Brain microvascular endothelial cell (primary cell): ENCODE measurements at regions not wholly inside any gene's neighbourhood (a gene's known extent, or its start where the extent isn't known, plus 50 kb on each side); places are given as distances from the start of the nearest gene placed in this dataset.

Source experiments
- DNase-seq: peaks from one replicate; pipeline ENCODE4 v3.0.0-alpha.2; 2020
- H3K27ac ChIP-seq: fragments of 250-450 bp; sonication (Bioruptor Pico); 2 replicates; pipeline ENCODE4 v1.5.1; 2020; ENCODE audit warnings: mild to moderate bottlenecking, moderate library complexity
- H3K27me3 ChIP-seq: fragments of 250-450 bp; sonication (Bioruptor Pico); replicated peaks from 2 replicates; pipeline ENCODE4 v1.5.1; 2020; ENCODE audit warnings: mild to moderate bottlenecking
- H3K36me3 ChIP-seq: fragments of 250-450 bp; sonication (Bioruptor Pico); replicated peaks from 2 replicates; pipeline ENCODE4 v1.5.1; 2020; ENCODE audit warnings: mild to moderate bottlenecking
- H3K4me3 ChIP-seq: 2 replicates; pipeline ENCODE4 v1.5.1; 2011; ENCODE audit warnings: low read depth, mild to moderate bottlenecking, control low read depth, low read length, moderate library complexity
- in situ Hi-C: cut with HindIII; loops from 2 replicates; pipeline ENCODE4 v1.10.0; 2017; ENCODE audit warnings: low sequenced_read_pairs, low pct_ligation_motif_present
- TF ChIP-seq, protein P1 (sequence below): IDR thresholded peaks from 2 replicates; pipeline ENCODE4 v1.5.1; 2011; ENCODE audit warnings: low read depth, mild to moderate bottlenecking, moderate library complexity, low read length, control low read depth, inconsistent platforms; ENCODE audit errors: missing control alignments

DNA sequence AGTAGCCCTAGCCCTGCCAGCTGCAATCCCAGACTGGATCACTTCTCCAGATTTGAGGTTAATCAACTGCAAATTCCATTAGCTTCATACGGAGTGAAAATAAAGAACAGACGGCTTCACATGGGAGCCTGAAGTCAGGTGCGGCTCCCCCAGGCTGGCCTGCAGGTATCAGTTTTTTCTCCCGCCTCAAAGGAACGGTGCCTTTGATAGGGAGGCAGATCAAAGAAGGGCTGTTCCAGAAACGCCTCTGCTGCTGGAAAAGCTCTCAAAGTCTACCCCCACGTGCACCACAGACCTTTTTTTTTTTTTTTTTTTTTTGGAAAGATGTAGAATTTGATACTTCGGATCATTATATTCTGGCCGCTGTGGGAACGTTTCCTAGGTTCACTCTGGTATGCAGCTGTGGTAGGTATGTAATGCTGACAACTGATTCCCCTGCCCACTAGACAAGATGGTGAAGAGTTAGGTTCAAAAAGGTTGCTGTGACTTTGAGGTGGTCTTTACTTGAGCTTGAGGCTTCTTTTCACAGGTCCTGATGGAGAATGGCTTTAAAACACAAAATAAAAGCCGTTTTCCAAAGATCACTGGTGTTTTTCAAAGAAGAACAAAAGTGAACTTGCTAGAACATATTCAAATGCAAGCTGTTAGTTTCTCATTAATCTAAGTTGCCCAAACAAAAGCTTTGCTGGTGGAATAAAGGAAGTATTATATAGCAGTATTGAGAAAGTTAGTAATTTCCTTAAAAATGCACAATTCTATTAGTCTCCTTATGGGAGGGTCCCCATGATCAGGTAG, 189.0 kb upstream of the NFIA start:
- Histone ChIP-seq H3K27ac (no peak overlapping the region), H3K4me3 (no peak overlapping the region), H3K36me3 (no peaks in the 10 kb centered on the region), H3K27me3 (peaks cover 3% of the 10 kb centered on the region)
- no peak for DNase-seq
- TF ChIP-seq, protein P1, sequence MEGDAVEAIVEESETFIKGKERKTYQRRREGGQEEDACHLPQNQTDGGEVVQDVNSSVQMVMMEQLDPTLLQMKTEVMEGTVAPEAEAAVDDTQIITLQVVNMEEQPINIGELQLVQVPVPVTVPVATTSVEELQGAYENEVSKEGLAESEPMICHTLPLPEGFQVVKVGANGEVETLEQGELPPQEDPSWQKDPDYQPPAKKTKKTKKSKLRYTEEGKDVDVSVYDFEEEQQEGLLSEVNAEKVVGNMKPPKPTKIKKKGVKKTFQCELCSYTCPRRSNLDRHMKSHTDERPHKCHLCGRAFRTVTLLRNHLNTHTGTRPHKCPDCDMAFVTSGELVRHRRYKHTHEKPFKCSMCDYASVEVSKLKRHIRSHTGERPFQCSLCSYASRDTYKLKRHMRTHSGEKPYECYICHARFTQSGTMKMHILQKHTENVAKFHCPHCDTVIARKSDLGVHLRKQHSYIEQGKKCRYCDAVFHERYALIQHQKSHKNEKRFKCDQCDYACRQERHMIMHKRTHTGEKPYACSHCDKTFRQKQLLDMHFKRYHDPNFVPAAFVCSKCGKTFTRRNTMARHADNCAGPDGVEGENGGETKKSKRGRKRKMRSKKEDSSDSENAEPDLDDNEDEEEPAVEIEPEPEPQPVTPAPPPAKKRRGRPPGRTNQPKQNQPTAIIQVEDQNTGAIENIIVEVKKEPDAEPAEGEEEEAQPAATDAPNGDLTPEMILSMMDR, result no peak
- in situ Hi-C loops, result no loop called here

GRCh38 chr1:60891765-60892164, 190.6 kb upstream of the NFIA start:
- TF ChIP-seq, protein P1, result no peak
- Histone ChIP-seq H3K36me3 (no peaks in the 10 kb centered on the region), H3K4me3 (no peak overlapping the region), H3K27me3 (peaks cover 3% of the 10 kb centered on the region), H3K27ac (no peak overlapping the region)
- no peak for DNase-seq
- in situ Hi-C loops, result no loop called here

- H3K27ac ChIP-seq, result no peak overlapping the region
- H3K36me3 ChIP-seq, result no peaks in the 10 kb centered on the region
- no peak overlapping the region for H3K4me3 ChIP-seq
- in situ Hi-C loops, result no loop called here
- DNase-seq, result no peak
- TF ChIP-seq, protein P1, result no peak
- peaks cover 3% of the 10 kb centered on the region for H3K27me3 ChIP-seq
These were observed 191.1 kb upstream of the NFIA start for GRCh38 chr1:60891281-60891680.

- DNase-seq, result no peak
- in situ Hi-C loops, result no loop called here
- H3K27ac ChIP-seq, result no peak overlapping the region
- no peak overlapping the region for H3K4me3 ChIP-seq
- TF ChIP-seq, protein P1, result no peak
- H3K27me3 ChIP-seq, result peaks cover 3% of the 10 kb centered on the region
- H3K36me3 ChIP-seq, result no peaks in the 10 kb centered on the region
These were observed 191.7 kb upstream of the NFIA start for GRCh38 chr1:60890664-60891063.

GRCh38 chr1:60889709-60890108, 192.7 kb upstream of the NFIA start:
- H3K27me3 ChIP-seq, result peaks cover 3% of the 10 kb centered on the region
- H3K36me3 ChIP-seq, result no peaks in the 10 kb centered on the region
- TF ChIP-seq, protein P1, result no peak
- in situ Hi-C loops, result no loop called here
- DNase-seq, result no peak
- no peak overlapping the region for H3K4me3 ChIP-seq
- no peak overlapping the region for H3K27ac ChIP-seq

DNA sequence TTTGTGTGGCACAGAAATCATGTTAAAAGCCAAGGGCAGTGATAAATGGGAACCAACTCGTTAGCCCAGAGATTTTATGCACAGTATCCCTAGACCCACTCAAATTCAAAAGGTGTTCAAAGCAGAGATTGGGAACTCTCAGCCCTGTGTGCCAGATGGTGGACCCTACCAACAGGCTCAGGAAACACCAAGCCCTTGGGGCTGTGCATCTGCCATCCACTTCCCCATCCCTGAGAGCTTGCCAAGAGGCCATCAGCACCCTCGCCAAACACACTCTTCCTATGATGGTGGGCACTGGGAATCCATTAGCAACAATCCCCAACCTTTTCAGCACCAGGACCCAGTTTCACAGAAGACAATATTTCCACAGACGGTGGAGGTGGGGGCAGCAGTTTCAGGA, 194.2 kb upstream of the NFIA start:
- DNase-seq, result no peak
- TF ChIP-seq, protein P1, result no peak
- Histone ChIP-seq H3K27me3 (peaks cover 3% of the 10 kb centered on the region), H3K27ac (no peak overlapping the region), H3K4me3 (no peak overlapping the region), H3K36me3 (no peaks in the 10 kb centered on the region)
- in situ Hi-C loops, result no loop called here
